PFSK-1 (cell line): ENCODE measurements at regions not wholly inside any gene's neighbourhood (a gene's known extent, or its start where the extent isn't known, plus 50 kb on each side); places are given as distances from the start of the nearest gene placed in this dataset.

Experiments
- POLR2AphosphoS5 ChIP-seq: IDR thresholded peaks from 2 replicates; pipeline ENCODE4 v1.6.1; 2012; ENCODE audit warnings: low read depth, mild to moderate bottlenecking, control low read depth, low read length, moderate library complexity
- REST ChIP-seq, 2 experiments: IDR thresholded peaks; 2 replicates each; pipeline versions ENCODE4 v1.6.1 to v1.8.0; 2011 to 2012; ENCODE audit warnings: low read depth in 2 of 2, low read length in 2 of 2, control low read depth in 1 of 2, inconsistent platforms in 1 of 2, mild to moderate bottlenecking in 1 of 2, moderate library complexity in 1 of 2; ENCODE audit not compliant: insufficient read depth in 1 of 2
- SIN3A ChIP-seq: IDR thresholded peaks from 2 replicates; pipeline ENCODE4 v1.6.1; 2012; ENCODE audit warnings: mild to moderate bottlenecking, low read length, moderate library complexity, borderline replicate concordance; ENCODE audit not compliant: insufficient read depth
- TAF1 ChIP-seq: IDR thresholded peaks from 2 replicates; pipeline ENCODE4 v1.6.1; 2012; ENCODE audit warnings: low read length, control low read depth, borderline replicate concordance; ENCODE audit not compliant: insufficient read depth

DNA sequence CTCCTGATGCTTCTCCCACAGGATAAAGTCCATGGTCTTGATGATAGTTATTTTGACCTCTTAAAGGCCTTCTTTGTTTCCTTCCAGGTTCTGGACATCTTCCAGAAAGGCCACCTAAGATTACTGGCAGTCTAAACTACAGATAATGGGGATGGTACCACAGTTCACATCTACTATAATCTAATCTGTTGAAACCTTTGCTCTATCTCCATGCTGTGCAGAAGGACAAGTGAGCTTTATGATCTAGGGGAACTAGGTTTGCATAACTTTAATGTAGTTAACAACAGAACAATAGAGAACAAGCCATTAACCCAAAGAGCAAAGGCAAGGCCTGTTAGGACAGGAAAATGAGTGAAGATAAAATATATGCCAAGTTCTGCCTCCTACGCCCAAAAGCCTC, 103.9 kb upstream of the KLHL13 start:
- TF ChIP-seq REST (IDR thresholded peaks at IDR 0.05; ENCODE audit: insufficient read depth in 1 of 2, low read depth in 2 of 2, low read length in 2 of 2) (no peak), SIN3A (no peak), POLR2AphosphoS5 (no peak), TAF1 (no peak)
